ENCODE measurements at regions not wholly inside any gene's neighbourhood (a gene's known extent, or its start where the extent isn't known, plus 50 kb on each side); places are given as distances from the start of the nearest gene placed in this dataset.

DNA sequence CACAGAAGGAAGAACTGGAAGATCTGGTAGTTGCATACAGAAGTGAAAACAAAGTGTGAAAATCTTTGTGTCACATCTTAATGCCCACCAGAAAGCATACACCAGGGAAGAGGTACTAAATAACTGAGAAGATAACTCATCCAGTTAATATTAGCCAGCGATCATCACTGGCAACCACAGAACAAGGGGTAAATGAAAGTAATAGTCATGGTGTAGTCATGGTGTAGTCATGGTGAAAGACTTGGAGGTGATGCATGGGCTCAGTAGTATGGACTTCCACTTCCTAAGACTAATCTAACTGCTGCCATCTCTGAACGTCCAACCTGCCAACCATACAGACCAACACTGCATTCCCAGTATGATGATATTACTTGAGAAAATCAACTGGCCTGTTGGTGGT, 481.2 kb upstream of the NR5A2 start:
- TF ChIP-seq, protein P1, sequence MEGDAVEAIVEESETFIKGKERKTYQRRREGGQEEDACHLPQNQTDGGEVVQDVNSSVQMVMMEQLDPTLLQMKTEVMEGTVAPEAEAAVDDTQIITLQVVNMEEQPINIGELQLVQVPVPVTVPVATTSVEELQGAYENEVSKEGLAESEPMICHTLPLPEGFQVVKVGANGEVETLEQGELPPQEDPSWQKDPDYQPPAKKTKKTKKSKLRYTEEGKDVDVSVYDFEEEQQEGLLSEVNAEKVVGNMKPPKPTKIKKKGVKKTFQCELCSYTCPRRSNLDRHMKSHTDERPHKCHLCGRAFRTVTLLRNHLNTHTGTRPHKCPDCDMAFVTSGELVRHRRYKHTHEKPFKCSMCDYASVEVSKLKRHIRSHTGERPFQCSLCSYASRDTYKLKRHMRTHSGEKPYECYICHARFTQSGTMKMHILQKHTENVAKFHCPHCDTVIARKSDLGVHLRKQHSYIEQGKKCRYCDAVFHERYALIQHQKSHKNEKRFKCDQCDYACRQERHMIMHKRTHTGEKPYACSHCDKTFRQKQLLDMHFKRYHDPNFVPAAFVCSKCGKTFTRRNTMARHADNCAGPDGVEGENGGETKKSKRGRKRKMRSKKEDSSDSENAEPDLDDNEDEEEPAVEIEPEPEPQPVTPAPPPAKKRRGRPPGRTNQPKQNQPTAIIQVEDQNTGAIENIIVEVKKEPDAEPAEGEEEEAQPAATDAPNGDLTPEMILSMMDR (IDR thresholded peaks at IDR 0.05; ENCODE audit: low read length), result no peak
- no peak for TF ChIP-seq EZH2 (IDR thresholded peaks at IDR 0.05; ENCODE audit: borderline replicate concordance, low read length)

Data from OCI-LY1 (cell line).